Stimulated activated CD4-positive, alpha-beta T cell treated with anti-CD3 and anti-CD28 coated beads, Interleukin-1b, Interleukin-23, amount 100 ng/mL, for 48 hours (primary cell): ENCODE measurements at regions not wholly inside any gene's neighbourhood (a gene's known extent, or its start where the extent isn't known, plus 50 kb on each side); places are given as distances from the start of the nearest gene placed in this dataset.
"Not testable (repeated sequence)": the region's sequence is repeated elsewhere in the genome, so short reads cannot be mapped to it uniquely, and the experiment has no call there.

Experiments used
- DNase-seq: peaks from one replicate; pipeline ENCODE4 v3.0.0-alpha.2; 2020

DNA sequence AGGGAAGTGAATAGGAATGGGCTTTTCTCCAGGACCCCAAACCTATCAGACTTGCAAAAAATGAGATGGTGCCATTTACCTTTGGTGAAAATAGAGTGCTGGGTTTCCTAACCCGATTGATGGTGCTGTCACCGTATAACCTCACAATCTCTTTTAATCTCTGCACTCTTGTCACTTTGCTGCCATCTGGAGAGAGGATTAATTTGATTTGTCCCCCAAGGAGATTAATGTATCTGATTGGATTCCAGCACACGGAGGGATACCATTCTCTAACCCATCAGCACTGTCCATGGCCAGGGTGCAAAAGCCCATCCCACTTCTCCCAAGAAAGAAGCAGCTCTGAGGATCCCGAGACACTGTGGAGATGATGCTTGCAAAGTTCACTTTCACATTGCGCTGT lies 86.3 kb upstream of the NFE2L3 start:
- no peak for DNase-seq

DNA sequence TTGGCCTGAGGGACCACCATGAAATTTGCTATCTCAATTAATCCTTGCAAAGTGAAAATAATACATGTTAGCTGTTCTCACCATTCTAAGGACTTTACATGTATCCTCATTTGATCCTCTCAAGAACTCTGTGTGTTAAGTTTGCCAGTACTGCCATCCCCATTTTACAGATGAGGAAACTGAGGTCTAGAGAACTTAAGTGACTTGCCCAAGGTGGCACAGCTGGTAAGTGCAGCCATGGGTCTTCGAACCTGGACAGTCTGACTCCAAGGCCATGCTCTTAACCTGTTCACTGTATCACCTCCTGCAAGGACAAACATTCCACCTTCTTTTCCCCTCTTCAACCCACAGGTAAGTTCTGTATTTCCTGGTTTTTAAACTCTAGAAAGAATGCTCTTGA lies 85.3 kb upstream of the NFE2L3 start:
- no peak for DNase-seq

DNA sequence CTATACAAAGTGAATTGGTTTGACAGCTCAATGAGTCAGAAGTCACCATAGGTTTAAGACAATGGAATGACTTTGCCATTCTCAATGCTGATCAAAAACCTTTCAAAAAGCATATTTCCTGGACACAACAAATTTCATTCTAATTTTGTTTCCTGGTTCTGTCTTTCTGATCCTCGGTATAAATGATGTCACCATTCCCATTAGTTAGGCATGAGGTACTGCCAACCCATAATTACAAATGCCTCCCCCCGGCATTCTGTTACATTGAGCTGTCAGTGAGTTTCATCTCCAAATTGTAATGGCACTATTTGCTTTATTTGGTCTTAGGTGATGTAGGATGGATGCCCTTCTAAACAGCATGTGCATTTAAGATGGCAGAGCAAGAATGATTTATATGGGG lies 81.7 kb upstream of the NFE2L3 start:
- DNase-seq, result no peak

DNA sequence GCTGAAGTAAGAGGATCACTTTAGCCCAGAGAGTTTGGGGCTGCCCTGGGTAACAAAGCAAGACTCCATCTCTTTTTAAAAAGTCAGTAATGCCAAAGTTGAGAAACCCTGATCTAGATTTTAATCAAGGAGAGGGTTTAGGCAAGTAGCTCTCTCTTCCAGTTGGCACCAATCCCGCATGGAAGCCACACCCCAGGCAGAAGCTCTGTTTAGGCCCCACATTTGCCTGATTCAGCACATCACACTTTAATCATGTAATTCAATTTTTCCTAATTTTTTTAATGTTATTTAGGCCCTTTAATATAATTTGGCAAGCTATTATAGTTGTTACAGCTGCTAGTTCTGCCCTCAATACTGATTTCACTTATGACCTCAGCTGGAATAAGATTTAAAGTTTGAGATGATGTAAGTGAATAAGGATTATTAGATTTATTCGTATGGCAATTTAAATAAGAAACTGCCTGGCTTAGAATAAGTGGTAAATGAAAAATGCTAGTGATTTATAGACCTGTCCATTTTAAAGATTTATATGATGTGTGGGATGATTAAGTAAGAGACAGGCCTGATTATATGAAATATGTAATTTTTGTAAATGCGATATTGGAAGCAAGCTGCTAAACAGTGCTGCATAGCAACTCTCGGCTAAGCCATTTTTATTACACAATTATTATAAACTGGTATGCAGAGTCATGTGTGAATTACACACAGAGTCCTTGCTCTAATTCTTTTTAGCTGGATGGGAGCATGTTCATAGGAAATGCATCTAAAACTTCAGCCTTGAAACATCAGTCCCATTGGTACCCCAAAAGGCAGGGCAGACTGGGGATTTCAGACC lies 80.2 kb upstream of the NFE2L3 start:
- no peak for DNase-seq

DNA sequence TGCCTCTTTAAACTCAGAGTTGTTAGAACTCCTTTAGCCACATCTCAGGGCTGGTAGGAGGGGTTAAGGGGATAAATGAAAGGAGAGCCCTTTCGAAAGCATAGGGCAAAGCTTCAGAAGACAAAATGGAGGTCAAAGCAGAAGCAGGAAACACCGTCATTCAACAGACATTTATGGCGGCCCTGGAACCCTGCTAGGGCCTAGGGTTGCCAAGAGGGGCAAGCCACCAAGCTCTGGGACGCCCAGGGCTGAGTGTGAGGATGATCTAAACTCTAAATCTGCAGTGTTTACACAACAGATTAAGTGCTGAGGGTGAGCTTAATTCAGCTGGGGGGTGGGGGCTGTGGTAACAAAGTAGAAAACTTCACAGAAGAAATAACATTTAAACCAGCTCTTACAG lies 79.0 kb upstream of the NFE2L3 start:
- DNase-seq, result no peak

DNA sequence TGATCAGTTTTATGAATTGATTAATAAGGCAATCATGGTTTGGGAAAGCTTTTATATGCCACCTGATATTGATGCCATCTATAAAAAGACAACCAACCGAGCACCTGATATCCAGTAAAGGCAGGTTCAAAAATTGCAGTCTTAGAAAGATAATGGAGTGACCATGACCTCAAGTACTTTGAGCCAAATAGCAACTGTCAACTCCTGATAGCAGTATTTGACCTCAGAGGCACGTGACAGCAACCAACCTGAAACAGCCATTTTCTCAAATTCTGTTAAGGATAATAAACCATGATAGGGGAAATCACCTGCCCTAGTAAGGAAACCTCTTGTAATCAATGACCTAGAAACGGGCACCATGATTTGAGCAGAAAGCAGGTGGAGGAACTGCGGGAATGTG lies 77.1 kb upstream of the NFE2L3 start:
- DNase-seq, result no peak

DNA sequence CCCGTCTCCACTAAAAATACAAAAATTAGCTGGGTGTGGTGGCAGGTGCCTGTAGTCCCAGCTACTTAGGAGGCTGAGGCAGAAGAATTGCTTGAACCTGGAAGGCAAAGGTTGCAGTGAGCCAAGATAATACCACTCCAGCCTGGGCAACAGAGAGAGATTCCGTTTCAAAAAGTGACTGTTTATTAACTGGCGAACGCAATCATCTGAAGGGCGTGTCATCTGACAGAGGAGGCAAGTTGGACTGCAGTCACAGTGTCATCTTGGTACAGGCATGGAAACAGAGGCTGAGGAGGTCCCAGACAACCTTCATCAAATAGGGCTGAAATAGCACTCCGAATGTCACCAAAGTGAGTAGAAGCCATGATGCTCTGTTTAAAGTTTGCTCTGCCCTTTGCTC lies 75.3 kb upstream of the NFE2L3 start:
- no peak for DNase-seq

DNA sequence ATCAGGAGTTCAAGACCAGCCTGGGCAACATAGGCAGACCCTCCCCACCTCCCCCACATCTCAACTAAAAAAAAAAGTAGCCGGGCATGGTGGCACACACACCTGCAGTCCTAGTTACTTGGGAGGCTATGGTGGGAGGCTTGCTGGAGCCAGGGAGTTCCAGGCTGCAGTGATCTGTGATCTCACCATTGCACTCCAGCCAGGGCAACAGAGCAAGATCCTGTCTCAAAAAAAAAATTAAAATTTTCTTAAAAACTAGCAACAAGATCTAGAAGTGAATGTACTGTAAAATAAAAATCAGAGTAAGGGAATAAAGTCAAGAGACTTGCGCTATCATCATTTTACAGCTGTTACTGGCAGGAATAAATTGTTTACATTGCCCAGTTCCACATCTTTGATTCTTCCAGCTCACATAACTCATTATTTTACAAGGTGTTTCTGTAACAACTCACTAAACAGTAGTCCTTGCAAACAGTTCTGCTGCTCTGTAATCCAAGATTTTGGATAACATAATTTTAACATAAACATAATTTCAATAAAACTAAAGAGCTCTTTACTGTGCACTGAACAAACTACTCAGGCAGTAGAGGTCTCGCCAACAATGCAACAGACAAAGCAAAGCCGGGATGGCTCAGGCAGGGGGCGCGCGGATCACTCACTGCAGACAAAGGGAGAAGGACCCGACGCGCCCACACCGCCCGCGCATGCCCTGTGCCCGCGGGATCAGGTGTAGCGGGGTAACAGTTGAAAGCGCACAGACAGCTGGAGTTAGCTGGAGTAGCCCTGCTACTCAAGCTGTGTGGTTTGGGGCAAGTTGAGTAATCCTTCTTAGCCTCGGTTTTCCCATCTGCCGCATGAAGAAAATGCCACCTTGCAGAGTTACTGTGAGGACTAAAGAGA lies 73.3 kb upstream of the NFE2L3 start:
- DNase-seq, result peak; percentile 78

DNA sequence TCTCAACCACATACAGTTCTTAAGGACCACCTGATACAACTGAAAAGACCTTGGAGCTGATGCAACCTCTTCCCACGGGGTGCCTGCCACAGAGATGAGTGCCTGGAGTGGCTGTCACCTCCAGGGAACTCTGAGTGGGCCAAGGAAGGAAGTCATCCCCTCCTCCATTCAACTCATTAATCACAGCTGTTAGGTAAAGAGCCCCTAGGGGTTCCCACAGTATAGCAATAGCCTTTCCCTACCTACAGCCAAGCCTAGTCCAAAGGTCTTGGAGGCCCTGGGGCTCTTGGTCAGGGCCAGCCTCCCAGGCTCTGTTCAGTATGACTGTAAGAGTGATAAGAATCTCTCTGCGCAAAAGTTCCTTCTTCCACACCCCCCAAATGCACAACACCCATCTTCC lies 70.4 kb upstream of the NFE2L3 start:
- DNase-seq, result no peak

DNA sequence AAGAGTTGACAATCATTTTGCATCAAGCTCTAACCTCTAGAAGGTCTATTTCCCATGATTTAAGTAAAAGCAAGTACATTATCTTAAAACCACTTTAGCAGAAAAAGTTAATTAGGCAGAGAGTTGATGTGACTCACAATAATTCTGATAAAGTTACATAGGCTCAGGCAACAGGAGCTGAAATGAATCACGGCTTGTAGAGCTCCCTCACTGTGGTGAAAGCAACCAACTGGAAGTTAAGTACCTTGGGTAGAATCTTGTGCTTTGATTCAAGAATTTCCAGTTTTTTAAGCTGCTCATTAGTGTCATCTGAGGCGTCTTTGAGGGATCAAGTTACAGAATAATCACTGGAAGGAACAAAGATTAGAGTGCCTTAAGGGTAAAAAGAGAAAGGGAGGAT lies 68.9 kb upstream of the NFE2L3 start:
- DNase-seq, result no peak

DNA sequence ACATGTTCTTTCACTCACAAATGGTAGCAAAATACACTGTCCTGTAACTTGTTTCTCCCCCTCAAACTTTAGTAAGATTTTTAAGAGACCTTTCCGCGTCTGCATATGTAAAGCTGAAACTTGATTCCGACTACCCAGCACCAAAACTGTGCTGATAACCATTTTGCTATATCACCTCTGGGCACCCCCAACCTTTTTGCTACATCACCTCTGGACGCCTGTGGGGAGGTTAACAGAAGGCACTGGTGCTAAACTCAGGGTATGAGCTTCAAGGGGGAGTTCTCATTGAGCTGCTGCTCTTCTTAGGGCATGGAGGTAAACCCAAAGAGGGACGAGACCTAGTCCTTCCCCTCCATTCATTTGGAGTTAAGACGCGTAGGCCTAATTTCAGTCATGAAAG lies 67.6 kb upstream of the NFE2L3 start:
- no peak for DNase-seq

DNA sequence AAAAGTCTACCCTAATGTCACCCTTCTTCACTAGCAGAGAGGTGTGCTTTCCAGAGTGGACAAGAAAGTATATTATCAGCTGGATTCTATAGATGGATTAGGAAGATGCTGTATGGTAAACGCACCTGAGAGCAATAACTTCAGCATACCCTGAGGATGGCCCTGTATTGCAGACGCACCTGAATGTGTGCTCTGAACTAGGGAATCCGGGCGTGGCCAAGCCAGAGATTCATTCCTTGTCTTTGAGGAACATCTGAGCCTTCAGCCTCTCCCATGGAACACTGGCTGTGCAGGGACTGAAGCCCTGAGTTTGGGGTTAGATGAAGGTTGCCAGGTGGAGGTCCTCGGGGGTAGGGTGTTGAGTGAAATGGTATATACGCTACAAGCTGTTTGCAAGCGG lies 66.2 kb upstream of the NFE2L3 start:
- DNase-seq, result no peak

DNA sequence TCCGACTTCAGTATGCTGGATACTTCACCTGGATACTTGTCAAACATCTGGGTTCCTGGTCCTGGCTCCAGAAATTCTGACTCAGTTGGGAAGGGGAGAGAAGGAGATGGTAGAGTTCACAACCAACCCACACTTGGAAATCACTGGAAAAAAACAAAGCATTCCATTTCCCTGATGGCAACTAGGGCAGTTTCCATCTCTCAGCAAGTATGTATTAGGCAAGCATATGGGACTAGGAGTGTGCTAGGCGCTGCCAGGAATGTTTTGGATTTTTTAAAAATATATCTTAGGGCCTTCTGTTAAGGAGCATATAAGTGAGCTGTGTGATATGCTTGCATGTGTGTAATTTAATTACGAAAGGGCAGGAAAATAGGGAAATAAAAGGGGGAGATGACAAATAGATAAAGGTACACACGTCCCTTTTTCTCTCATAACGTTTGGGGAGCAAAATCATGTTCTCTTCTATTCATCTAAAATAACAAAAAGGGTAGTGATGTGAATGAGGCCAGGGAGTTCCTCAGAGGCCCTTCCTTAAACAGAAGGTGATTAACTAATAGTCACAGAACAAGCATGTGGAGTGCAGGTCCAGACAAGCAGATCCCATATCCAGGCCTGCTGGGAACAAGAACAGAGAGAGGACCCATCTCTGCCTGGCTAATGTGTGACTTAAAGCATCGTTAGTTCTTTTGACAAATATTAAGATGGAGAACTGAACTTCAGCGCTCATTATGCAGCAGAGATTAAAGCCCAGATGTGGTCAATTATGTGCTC lies 64.5 kb upstream of the NFE2L3 start:
- DNase-seq, result no peak

DNA sequence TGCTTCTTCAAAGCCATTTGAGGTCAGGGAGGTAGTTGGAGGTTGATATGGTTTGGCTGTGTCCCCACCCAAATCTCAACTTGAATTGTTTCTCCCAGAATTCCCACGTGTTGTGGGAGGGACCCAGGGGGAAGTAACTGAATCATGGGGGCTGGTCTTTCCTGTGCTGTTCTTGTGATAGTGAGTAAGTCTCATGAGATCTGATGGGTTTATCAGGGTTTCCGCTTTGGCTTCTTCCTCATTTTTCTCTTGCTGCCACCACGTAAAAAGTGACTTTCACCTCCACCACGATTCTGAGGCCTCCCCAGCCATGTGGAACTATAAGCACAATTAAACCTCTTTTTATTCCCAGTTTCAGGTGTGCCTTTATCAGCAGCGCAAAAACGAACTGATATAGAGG lies 62.5 kb upstream of the NFE2L3 start:
- DNase-seq, result not testable (repeated sequence)

DNA sequence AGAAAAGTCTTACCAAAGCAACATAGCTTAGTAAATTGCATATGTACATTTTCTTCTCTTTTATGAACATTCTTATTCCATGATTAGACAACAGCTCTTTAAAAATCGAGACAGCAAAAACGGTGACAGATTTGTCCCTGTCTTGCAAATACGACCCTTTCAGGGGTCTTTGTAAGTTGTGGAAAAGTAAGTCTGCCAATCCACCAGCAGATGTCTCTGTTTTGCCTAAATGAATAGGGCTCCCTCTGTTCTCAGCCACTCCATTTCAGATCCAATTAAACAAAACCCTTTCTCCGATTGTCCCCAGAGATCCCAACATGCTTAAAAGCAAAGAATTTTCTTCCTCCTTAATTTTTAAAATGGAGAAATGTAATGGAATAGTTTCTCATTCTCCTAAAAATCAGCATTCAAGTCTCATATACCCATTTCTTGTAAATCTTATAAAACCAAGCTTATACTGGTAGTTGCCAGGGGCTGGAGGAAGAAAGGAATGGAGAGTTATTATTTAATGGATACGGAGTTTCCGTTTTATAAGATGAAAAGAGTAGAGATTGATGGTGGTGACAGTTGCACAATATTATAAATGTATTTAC lies 61.0 kb upstream of the NFE2L3 start:
- no peak for DNase-seq

DNA sequence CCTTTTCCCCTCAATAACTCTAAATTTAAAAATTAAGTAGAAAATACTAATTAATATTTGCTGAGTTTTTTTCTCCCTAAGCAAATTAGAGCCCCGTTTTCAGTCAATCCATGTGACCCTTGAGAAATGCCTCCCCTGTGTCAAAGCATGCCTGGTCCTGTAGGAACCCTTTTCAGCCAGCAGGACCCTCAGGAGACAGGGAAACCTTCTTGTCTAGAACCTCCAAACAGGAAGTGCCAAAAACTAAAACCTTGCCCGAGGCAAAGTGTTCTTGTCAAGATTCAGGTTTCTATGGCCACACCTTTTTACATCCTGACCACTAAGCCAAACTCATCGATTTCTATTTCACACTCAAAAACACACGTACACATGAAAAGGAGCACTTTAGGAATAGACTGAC lies 60.1 kb upstream of the NFE2L3 start:
- DNase-seq, result peak; percentile 5

DNA sequence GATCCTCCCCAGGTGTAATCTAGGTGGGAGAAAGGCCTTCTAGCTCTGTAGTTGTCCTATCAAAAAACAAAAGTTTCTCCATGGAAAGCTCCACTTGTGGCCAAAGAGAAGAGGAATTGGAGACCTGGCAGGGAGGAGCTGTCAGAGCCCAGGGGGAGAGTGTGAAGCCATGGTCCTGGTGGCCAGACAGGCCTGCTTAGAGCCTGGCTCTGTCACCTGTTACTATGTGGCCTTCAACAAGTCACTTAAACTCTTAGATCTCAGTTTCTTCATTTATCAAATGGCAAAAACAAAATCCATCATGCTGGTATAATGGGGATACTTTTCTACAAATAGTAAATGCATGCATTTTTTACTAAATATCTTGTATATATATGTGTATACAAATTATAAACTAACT lies 59.0 kb upstream of the NFE2L3 start:
- DNase-seq, result no peak

DNA sequence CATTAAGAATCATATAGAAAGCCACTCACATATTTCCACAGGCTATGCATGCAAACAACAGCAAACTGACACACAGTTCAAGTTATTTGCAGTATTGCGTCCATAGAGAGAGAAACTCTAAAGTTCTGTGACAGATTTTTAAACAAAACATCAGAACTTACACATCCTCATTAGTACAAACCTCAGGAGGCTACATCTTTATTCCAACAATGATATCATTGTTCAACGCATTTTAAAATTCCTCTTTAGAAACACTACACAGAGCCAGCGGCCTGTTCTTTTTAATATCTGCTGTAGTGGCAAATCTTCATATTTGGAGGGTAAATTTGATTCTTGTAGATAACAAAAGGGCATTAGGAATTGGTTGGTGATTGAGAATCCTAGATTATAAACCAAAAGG lies 55.9 kb upstream of the NFE2L3 start:
- no peak for DNase-seq

DNA sequence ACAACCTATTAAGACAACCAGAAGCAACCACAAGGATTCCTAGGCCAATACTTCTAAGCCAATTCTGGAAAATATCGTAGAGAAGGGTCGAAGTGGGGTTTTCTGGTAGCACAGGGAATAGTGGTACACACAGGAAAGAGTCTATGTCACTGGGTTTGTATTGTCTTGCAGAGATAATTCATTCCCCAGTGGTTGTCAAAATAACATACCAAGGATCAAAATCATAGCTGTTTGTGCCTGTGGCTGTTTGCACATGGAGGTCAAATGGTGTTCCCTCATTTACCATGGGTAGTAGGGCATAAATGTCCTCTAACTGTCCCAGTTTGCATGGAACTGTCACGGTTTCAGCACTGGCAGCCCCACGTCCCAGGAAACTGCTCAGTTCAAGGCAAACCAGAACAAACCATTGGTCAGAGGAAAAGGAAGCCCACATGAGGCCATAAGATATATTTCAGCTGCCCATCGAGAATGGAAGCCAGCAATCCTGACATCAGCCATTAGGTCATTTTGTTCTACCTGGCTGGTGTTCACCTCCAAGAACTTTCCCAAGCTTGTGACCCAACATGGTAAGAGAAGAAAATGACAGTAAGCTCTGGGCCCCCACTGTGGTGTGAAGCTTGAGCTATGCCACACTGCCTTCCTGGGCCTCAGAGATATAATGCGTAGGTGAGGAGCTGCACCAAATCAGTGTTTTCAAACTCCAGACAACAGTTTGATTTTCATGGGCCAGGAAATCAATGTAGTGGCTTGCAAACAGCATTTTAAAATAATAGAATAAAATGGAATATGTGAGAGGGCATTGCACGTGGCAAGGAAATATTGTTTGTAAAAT lies 53.9 kb upstream of the NFE2L3 start:
- DNase-seq, result no peak

DNA sequence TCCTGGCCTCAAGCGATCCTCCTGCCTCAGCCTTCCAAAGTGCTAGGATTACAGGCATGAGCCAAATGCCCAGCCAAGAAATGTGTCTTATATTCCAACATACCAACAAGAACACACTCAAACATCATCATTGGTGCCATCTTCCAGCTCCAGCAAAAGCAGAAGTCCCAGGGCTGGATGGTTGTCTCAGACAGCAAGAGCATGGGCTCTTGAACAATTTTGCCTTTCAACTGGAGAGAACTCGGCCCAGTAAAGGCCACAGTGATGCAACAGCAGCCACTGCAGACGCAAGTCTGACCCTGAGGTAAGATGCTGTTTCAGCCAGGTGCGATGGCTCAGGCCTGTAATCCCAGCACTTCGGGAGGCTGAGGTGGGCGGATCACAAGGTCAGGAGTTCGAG lies 52.8 kb upstream of the NFE2L3 start:
- DNase-seq, result no peak

DNA sequence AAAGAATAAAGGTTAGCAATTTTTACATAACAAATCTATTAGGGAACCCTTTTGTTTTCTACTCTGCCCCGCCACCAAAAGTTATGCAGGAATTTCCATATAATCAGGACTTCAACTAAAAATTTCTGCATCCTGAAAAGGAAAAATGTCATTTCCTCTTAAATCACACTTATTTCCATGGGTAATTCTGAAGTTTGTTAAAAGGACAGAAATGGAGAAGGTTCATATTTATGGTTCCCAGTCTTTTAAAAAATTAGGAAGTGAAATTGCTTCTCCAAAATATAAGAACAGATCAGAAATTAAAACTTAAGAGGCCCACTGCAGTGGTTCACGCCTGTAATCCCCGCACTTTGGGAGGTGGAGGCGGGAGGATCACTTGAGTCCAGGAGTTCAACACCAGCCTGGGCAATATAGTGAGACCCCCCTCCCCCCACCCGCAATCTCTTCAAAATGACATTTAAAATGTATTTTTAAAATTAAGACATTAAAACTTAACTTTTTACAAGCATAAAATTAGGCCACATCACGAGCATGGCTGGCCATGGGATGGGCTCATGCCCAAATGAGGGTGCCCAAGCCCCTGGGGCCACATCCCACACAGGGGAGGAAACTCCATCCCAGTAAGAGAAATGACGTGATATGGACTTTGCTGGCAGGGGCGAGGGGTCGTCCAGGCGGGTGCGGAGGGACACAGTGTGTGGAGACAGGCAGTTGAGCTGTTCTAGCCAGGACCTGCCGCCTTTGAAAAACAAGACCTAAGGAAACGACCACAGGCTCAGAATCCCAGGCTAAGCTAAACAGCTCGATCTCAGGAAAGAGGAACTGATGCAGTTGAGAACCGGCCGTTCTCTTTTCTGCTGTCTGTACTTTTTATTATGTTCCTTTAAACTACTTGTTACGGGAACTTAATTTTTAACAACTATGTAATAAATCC lies 51.3 kb upstream of the NFE2L3 start:
- DNase-seq, result no peak
